BLaER1 (cell line): ENCODE measurements at regions not wholly inside any gene's neighbourhood (a gene's known extent, or its start where the extent isn't known, plus 50 kb on each side); places are given as distances from the start of the nearest gene placed in this dataset.
"Not testable (repeated sequence)": the region's sequence is repeated elsewhere in the genome, so short reads cannot be mapped to it uniquely, and the experiment has no call there.

ENCODE experiments used
- H3K27ac ChIP-seq: shearing (Covaris generic); formaldehyde crosslinking; 2 replicates; pipeline ENCODE4 v1.8.1; 2022
- H3K27me3 ChIP-seq: shearing (Covaris generic); formaldehyde crosslinking; 2 replicates; pipeline ENCODE4 v1.8.1; 2022
- H3K36me3 ChIP-seq: shearing (Covaris generic); formaldehyde crosslinking; 2 replicates; pipeline ENCODE4 v1.8.1; 2022
- H3K4me1 ChIP-seq: shearing (Covaris generic); formaldehyde crosslinking; 2 replicates; pipeline ENCODE4 v1.8.1; 2022
- H3K4me2 ChIP-seq: shearing (Covaris generic); formaldehyde crosslinking; 2 replicates; pipeline ENCODE4 v1.8.1; 2022
- H3K4me3 ChIP-seq: shearing (Covaris generic); formaldehyde crosslinking; 2 replicates; pipeline ENCODE4 v1.8.1; 2022
- H3K9ac ChIP-seq: shearing (Covaris generic); formaldehyde crosslinking; 2 replicates; pipeline ENCODE4 v1.8.1; 2022
- H3K9me3 ChIP-seq: shearing (Covaris generic); formaldehyde crosslinking; 2 replicates; pipeline ENCODE4 v1.8.1; 2022
- H4K20me1 ChIP-seq: shearing (Covaris generic); formaldehyde crosslinking; 2 replicates; pipeline ENCODE4 v1.8.1; 2022
- Cebpa-rat ChIP-seq: shearing (Covaris generic); IDR thresholded peaks from 2 replicates; pipeline ENCODE4 v1.8.1; 2022

DNA sequence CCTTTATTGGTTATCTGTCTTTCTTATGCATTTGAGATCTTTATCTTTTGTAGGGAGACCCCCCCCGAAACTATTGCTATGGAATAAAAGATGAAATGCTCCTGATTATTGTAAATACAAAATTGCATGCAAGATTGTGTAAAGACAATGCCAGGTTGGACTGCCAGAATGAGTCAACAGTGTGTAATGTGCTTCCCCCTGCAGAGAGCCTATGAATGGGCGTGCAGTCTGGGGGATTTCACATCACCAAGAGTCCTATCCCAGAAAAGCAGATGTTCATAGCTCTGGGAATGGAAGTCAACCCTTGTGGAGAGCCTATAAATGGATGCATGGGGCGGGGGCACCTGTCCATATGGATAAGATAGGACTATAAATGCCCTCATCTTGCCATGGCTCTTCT lies 584.3 kb downstream of the NSUN3 start:
- no peak overlapping the region for H3K4me2 ChIP-seq
- no peak for TF ChIP-seq Cebpa-rat
- no peaks in the 10 kb centered on the region for H3K36me3 ChIP-seq
- no peak overlapping the region for H3K9ac ChIP-seq
- H3K27ac ChIP-seq: no peak overlapping the region
- no peak overlapping the region for H3K4me3 ChIP-seq
- no peaks in the 10 kb centered on the region for H3K27me3 ChIP-seq
- no peaks in the 10 kb centered on the region for H4K20me1 ChIP-seq
- no peaks in the 10 kb centered on the region for H3K4me1 ChIP-seq
- H3K9me3 ChIP-seq: no peaks in the 10 kb centered on the region

DNA sequence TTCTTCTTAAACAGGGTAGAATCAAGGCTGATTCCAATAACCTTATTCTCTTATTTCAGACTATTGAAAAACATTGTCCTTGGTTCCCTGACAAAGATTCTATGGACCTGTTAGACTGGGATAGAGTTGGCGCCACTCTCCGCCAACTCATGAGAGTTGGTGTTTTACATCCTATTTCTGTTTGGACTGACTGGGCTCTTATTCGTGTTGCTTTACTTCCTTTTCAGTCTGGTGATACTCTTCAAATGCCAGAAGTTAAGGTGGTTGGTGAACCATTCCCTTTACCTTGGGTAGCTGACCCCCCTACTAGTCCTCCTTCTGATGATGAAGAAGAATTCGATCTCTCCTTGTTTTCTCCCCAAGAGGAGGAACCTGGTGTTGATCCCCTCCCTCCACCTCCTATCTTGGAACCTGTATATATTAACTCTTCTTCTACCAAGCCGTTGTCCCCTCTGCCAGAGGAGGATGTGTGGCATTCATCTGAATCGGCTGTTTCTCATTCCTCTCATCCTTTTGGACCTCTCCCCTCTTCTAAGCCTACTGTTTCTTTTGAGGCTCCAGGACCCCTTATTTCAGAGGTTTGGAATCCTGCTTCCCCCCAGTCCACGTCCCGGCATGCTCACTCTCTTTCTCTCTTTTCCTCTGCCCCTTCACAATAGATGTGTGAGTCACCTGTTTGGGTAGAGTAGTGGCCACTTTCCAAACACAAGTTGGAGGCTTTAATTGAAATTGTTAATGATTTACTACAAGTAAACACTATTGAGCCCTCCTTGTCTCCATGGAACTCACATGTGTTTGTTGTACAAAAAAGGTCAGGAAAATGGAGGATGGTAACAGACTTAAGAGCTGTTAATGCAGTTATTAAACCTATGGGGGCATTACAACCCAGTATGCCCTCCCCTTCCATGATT lies 585.7 kb downstream of the NSUN3 start:
- H3K9ac ChIP-seq, H3K27me3 ChIP-seq, H3K27ac ChIP-seq: not testable (repeated sequence)

DNA sequence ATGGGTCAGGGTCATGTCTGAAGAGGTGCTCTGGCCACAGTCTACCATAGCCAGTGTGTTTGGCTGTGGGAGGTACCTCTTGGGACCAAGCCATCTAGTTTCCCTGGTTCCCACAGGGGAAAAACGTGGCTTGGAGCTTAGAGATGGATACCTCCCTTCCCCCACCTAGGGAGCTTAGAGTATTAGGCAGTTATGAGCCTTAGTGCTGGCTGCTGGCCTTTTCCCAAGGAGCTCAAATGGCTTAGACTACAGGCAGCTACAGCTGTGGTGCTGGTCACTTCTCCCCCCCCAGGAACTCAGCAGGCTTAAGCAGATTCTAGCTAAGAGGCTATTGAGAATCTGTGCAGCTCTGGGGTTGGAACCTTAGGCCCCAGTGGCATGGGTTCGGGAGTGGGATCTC lies 591.2 kb downstream of the NSUN3 start:
- Histone ChIP-seq H3K27me3 (no peaks in the 10 kb centered on the region), H3K9ac (no peak overlapping the region), H3K4me2 (no peak overlapping the region), H3K9me3 (no peaks in the 10 kb centered on the region), H3K36me3 (no peaks in the 10 kb centered on the region), H3K4me3 (no peak overlapping the region), H3K4me1 (no peaks in the 10 kb centered on the region), H3K27ac (no peak overlapping the region), H4K20me1 (no peaks in the 10 kb centered on the region)
- TF ChIP-seq Cebpa-rat: no peak

More for the DNA sequence above, 585.7 kb downstream of the NSUN3 start:
- H4K20me1 ChIP-seq, H3K4me3 ChIP-seq, H3K36me3 ChIP-seq, H3K9me3 ChIP-seq, H3K4me2 ChIP-seq, H3K4me1 ChIP-seq: not testable (repeated sequence)

DNA sequence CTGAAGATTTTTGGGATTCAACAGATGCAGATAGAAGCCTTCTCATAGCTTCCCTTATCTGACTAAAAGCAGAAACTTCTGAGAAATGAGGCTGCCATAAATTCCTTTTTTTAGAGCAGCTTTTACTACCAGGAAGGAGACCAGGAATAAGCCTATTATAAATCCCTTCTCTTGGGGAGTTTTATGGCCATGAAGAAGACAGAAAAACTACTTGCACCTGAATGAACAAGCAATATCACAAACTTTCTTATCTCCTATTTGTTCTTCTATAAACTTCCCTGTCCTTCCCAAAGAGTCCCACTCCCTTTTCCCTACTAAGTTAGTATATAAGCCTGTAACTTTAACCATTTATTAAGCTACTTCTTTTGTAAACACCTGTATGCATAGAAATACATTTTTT lies 603.1 kb downstream of the NSUN3 start:
- Histone ChIP-seq H3K9me3 (no peaks in the 10 kb centered on the region), H3K4me2 (no peak overlapping the region), H3K27ac (no peak overlapping the region), H3K4me1 (no peaks in the 10 kb centered on the region), H3K9ac (no peak overlapping the region), H3K4me3 (no peak overlapping the region), H3K36me3 (no peaks in the 10 kb centered on the region), H3K27me3 (no peaks in the 10 kb centered on the region), H4K20me1 (no peaks in the 10 kb centered on the region)
- no peak for TF ChIP-seq Cebpa-rat

DNA sequence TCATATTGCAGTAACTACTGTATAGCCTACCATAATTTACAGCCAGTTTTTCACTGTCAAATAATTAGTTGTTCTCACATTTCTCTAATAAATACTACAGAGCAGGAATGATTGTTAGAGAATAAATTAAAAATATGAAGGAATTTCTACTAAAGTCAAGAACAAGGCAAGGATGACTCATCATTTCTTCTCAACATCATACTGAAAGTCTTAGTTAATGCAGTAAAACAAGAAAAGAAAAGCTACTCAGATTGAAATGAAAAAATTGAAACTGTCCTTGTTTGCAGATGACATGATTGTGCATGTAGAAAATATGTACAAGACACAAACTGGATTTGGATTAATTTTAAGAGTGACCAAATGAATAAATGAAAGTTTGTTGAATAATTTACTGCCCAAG lies 608.2 kb downstream of the NSUN3 start:
- H4K20me1 ChIP-seq: no peaks in the 10 kb centered on the region
- no peak overlapping the region for H3K4me2 ChIP-seq
- H3K9ac ChIP-seq: no peak overlapping the region
- H3K36me3 ChIP-seq: no peaks in the 10 kb centered on the region
- no peak overlapping the region for H3K4me3 ChIP-seq
- H3K27me3 ChIP-seq: no peaks in the 10 kb centered on the region
- no peak for TF ChIP-seq Cebpa-rat
- H3K27ac ChIP-seq: no peak overlapping the region
- H3K4me1 ChIP-seq: no peaks in the 10 kb centered on the region
- no peaks in the 10 kb centered on the region for H3K9me3 ChIP-seq

DNA sequence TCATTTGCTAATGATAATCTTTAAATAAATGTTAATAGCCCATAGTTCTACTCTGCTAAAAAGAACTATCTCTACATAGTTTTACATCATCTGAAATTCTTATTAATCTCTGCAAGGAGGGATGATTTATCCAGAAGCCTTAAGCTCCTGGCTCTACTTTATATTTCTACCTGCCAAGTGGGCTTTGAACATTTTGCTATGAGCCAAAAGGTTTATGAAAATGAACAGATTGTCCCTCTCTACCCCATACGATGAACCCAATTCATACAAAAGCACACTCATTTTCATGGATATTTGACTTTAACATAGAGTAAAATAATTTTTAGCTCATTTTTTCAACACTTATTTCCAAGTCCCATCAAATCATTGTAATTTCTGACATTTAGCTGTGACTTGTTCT lies 611.0 kb downstream of the NSUN3 start:
- H3K27ac ChIP-seq: no peak overlapping the region
- no peak overlapping the region for H3K4me2 ChIP-seq
- H3K4me3 ChIP-seq: no peak overlapping the region
- H3K36me3 ChIP-seq: no peaks in the 10 kb centered on the region
- H4K20me1 ChIP-seq: no peaks in the 10 kb centered on the region
- H3K9ac ChIP-seq: no peak overlapping the region
- TF ChIP-seq Cebpa-rat: no peak
- no peaks in the 10 kb centered on the region for H3K9me3 ChIP-seq
- no peaks in the 10 kb centered on the region for H3K27me3 ChIP-seq
- no peaks in the 10 kb centered on the region for H3K4me1 ChIP-seq

DNA sequence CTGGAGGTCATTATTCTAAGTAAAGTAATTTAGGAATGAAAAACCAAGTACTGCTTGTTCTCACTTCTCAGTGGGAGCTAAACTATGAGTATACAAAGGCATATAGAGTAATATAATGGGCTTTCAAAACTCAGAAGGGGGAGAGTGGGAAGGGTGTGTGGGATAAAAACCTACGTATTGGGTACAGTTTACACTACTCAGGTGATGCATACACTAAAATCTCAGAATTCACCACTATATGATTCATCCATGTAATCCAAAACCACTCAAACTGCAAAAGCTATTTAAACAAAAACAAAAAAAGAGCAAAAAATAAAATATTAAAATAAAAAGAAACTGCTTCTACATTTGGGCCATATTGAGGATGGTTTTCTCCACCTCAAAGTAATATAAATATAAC lies 623.3 kb downstream of the NSUN3 start:
- Histone ChIP-seq H3K36me3 (no peaks in the 10 kb centered on the region), H3K4me2 (no peak overlapping the region), H3K27me3 (no peaks in the 10 kb centered on the region), H3K4me3 (no peak overlapping the region), H4K20me1 (no peaks in the 10 kb centered on the region), H3K4me1 (no peaks in the 10 kb centered on the region), H3K9me3 (no peaks in the 10 kb centered on the region), H3K27ac (no peak overlapping the region), H3K9ac (no peak overlapping the region)
- no peak for TF ChIP-seq Cebpa-rat

DNA sequence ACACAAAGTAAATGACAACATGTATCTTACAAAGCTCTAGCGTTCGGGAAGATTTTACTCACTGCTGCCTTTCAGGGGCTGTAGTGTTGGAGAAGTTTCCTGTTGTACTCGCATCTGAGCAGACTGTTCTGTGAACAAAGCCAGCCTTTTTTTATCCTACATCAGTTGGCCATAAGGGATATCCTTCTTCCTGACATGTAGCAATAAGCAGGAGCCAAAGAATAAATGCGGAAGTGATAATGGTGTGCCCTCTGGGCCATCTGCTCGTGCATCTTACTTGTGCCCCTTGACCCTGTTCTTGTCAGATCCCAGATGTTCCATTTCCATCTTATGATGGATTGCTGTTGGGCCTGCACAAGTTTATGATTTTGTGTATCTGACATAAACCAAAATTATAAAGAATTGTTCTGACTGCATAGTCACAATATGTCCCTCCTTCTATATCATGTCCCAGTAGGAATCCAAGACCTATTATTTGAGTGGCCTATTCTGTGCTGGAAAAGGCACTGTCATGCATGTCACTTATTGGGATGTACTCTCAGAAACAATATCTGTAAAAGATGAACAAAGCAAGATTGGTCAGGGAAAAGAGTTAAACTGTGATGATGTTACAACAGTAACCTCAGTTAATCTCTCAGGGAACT lies 631.3 kb downstream of the NSUN3 start:
- H3K4me2 ChIP-seq: no peak overlapping the region
- H3K4me3 ChIP-seq: no peak overlapping the region
- no peak overlapping the region for H3K27ac ChIP-seq
- no peak overlapping the region for H3K9ac ChIP-seq
- H3K9me3 ChIP-seq: no peaks in the 10 kb centered on the region
- no peaks in the 10 kb centered on the region for H3K27me3 ChIP-seq
- no peaks in the 10 kb centered on the region for H3K4me1 ChIP-seq
- no peaks in the 10 kb centered on the region for H3K36me3 ChIP-seq
- no peaks in the 10 kb centered on the region for H4K20me1 ChIP-seq
- no peak for TF ChIP-seq Cebpa-rat

DNA sequence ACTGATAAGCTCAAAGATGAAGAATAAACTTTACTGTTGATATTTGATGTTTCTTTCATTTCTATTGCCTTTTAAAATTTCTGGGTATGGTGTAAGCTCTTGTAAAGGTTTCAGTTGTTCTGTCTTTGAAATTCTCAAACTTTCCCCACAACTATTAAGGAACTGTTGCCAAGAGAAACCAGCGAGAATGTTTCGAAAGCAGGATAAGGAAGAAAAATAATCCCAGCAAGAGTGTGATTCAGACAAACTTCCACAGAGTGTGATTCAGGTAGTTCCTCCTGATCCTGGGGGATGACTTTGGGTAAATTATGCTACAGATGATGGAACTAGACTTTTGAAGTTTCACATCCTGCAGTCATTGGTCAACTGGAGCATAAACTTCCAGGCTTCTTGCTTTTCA lies 632.0 kb downstream of the NSUN3 start:
- H3K36me3 ChIP-seq: no peaks in the 10 kb centered on the region
- no peak overlapping the region for H3K4me3 ChIP-seq
- no peak overlapping the region for H3K4me2 ChIP-seq
- no peaks in the 10 kb centered on the region for H3K4me1 ChIP-seq
- no peaks in the 10 kb centered on the region for H3K9me3 ChIP-seq
- no peak overlapping the region for H3K27ac ChIP-seq
- no peaks in the 10 kb centered on the region for H4K20me1 ChIP-seq
- H3K9ac ChIP-seq: no peak overlapping the region
- H3K27me3 ChIP-seq: no peaks in the 10 kb centered on the region
- TF ChIP-seq Cebpa-rat: no peak

DNA sequence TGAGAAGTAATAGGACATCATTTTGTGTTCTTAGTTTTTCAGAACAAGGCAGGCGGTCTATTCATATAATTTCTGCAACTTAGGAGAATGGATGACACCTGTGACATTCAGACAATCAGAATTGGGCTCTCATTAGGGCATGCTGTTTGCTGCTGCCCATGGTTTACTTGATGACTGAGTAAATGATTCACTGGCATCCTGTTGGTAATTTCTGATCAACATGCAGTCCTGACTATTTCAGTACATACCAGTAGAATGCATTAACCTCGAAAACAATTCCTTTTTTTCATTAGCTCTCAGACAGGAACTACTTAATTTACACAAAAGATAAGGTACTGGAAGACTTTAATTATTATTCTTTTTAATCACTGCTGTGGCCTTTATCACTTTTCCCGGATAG lies 641.6 kb downstream of the NSUN3 start:
- no peak for TF ChIP-seq Cebpa-rat
- Histone ChIP-seq H3K27ac (no peak overlapping the region), H3K9ac (no peak overlapping the region), H3K4me2 (no peak overlapping the region), H4K20me1 (no peaks in the 10 kb centered on the region), H3K36me3 (no peaks in the 10 kb centered on the region), H3K27me3 (no peaks in the 10 kb centered on the region), H3K9me3 (no peaks in the 10 kb centered on the region), H3K4me3 (no peak overlapping the region), H3K4me1 (no peaks in the 10 kb centered on the region)
